ENCODE measurements at regions not wholly inside any gene's neighbourhood (a gene's known extent, or its start where the extent isn't known, plus 50 kb on each side); places are given as distances from the start of the nearest gene placed in this dataset.

DNA sequence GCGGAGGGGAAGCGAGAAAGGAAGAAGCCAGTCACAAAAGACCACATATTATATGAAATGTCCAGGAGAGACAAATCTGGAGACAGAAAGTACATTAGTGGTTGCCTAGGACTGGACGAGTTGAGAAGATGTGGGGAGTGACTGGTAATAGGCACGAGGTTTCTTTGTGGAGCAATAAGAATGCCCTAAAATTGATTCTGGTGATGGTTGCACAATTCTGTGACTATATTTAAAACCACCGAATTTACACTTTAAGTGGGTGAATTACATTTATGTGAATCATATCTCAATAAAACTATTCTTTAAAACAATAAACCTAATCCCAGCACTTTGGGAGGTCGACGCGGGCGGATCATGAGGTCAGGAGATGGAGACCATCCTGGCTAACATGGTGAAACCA is 63.1 kb downstream of the ZNF281 start:
- Histone ChIP-seq H3K79me1 (ENCODE audit: insufficient read depth, low read depth, low read length, poor library complexity, severe bottlenecking) (no peaks in the 10 kb centered on the region), H3K14ac (ENCODE audit: insufficient read depth, low read length) (no peak overlapping the region), H2AK5ac (ENCODE audit: insufficient read length, low read length) (no peak overlapping the region), H4K8ac (replicated peaks; ENCODE audit: insufficient read length, low read depth, low read length) (no peak overlapping the region), H2BK15ac (ENCODE audit: low read depth, low read length) (no peak overlapping the region), H3K23me2 (ENCODE audit: insufficient read length, low read depth, low read length, poor library complexity, severe bottlenecking) (no peaks in the 10 kb centered on the region), H2BK20ac (ENCODE audit: low read depth, low read length, poor library complexity, severe bottlenecking) (no peak overlapping the region), H3K4me1 (ENCODE audit: insufficient read depth, low read length) (no peaks in the 10 kb centered on the region), H2BK120ac (ENCODE audit: low read depth, low read length, poor library complexity, severe bottlenecking) (no peak overlapping the region), H3K79me2 (ENCODE audit: insufficient read depth, low read length) (no peaks in the 10 kb centered on the region), H3K56ac (ENCODE audit: insufficient read length, low read depth, low read length) (no peak overlapping the region), H2BK12ac (ENCODE audit: insufficient read length, low read depth, low read length) (no peak overlapping the region), H3K18ac (ENCODE audit: insufficient read length, low read depth, low read length) (no peak overlapping the region), H3K27ac (ENCODE audit: insufficient read length, low read depth, low read length) (no peak overlapping the region), H3K4ac (ENCODE audit: low read depth, low read length) (no peak overlapping the region), H3T11ph (ENCODE audit: low read length) (no peak overlapping the region), H2BK5ac (ENCODE audit: insufficient read length, low read length) (no peak overlapping the region), H2AFZ (ENCODE audit: low read length) (no peak overlapping the region), H3K27me3 (ENCODE audit: insufficient read depth, low read length) (no peaks in the 10 kb centered on the region), H3K9me3 (ENCODE audit: control insufficient read depth, low read depth, low read length) (no peaks in the 10 kb centered on the region), H4K91ac (ENCODE audit: insufficient read length, low read depth, low read length) (no peak overlapping the region), H3K9ac (ENCODE audit: extremely low read depth, insufficient read length, low read length) (no peak overlapping the region), H3K4me2 (ENCODE audit: insufficient read depth, insufficient read length, low read length) (no peak overlapping the region), H4K5ac (ENCODE audit: insufficient read length, low read depth, low read length) (no peak overlapping the region), H4K20me1 (ENCODE audit: control insufficient read depth, insufficient read depth, insufficient read length) (no peaks in the 10 kb centered on the region), H3K23ac (ENCODE audit: insufficient read length, low read depth, low read length) (no peak overlapping the region)
- peaks cover 0 to 2% (median 1%) of the 10 kb centered on the region in 3 experiments; a peak in 4 of 7 replicates for H3K36me3 Mint-ChIP-seq (ENCODE audit: insufficient read depth in 1 of 3, low read depth in 3 of 3)
- no peak overlapping the region for H3K27ac Mint-ChIP-seq
- TF ChIP-seq, protein P1, sequence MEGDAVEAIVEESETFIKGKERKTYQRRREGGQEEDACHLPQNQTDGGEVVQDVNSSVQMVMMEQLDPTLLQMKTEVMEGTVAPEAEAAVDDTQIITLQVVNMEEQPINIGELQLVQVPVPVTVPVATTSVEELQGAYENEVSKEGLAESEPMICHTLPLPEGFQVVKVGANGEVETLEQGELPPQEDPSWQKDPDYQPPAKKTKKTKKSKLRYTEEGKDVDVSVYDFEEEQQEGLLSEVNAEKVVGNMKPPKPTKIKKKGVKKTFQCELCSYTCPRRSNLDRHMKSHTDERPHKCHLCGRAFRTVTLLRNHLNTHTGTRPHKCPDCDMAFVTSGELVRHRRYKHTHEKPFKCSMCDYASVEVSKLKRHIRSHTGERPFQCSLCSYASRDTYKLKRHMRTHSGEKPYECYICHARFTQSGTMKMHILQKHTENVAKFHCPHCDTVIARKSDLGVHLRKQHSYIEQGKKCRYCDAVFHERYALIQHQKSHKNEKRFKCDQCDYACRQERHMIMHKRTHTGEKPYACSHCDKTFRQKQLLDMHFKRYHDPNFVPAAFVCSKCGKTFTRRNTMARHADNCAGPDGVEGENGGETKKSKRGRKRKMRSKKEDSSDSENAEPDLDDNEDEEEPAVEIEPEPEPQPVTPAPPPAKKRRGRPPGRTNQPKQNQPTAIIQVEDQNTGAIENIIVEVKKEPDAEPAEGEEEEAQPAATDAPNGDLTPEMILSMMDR (conservative IDR thresholded peaks at IDR 0.05): no peak
- peaks cover 4 to 5% of the 10 kb centered on the region in 2 experiments for H3K4me1 Mint-ChIP-seq
- H3K9me3 Mint-ChIP-seq: no peaks in the 10 kb centered on the region; a peak in 1 of 5 replicates
- DNase-seq: no peak
- WGBS (ENCODE audit: extremely low coverage, insufficient read length, low lambda C conversion rate): no CpG with 5 or more reads among the region's 9 CpGs
- no peaks in the 10 kb centered on the region for H3K27me3 Mint-ChIP-seq (ENCODE audit: low read depth)
- no peak overlapping the region for H3K4me3 Mint-ChIP-seq

All from H9 (cell line).